SK-N-SH (cell line): ENCODE measurements at regions not wholly inside any gene's neighbourhood (a gene's known extent, or its start where the extent isn't known, plus 50 kb on each side); places are given as distances from the start of the nearest gene placed in this dataset.

ENCODE experiments used
- EP300 ChIP-seq, 2 experiments: IDR thresholded peaks; 2 replicates each; pipeline versions ENCODE4 v1.4.0 to v1.6.1; 2012; ENCODE audit warnings: borderline replicate concordance in 1 of 2, low read depth in 1 of 2, low read length in 1 of 2
- EZH2phosphoT487 ChIP-seq: fragments of 200-600 bp; sonication (generic); IDR thresholded peaks from 2 replicates; pipeline ENCODE4 v1.6.1; 2017; ENCODE audit warnings: low read depth, mixed run types, mild to moderate bottlenecking, antibody characterized with exemption, moderate library complexity, borderline replicate concordance
- MXI1 ChIP-seq: IDR thresholded peaks from 2 replicates; pipeline ENCODE4 v1.6.1; 2012; ENCODE audit warnings: mild to moderate bottlenecking, low read depth, low read length, improper control_type of control experiment
- RCOR1 ChIP-seq: fragments of 150-350 bp; IDR thresholded peaks from 2 replicates; pipeline ENCODE4 v1.6.1; 2017; ENCODE audit warnings: antibody characterized with exemption, low read length
- TAF1 ChIP-seq: IDR thresholded peaks from 2 replicates; pipeline ENCODE4 v1.6.1; 2012; ENCODE audit warnings: low read depth, mild to moderate bottlenecking, low read length, moderate library complexity, borderline replicate concordance
- TCF12 ChIP-seq: IDR thresholded peaks from 2 replicates; pipeline ENCODE4 v1.4.0; 2012
- TF ChIP-seq, protein P1 (sequence below): fragments of 200-600 bp; sonication (generic); IDR thresholded peaks from 2 replicates; pipeline ENCODE4 v1.6.1; 2017; ENCODE audit warnings: antibody characterized with exemption, mild to moderate bottlenecking, moderate library complexity
- TF ChIP-seq, protein P2 (sequence below): IDR thresholded peaks from 2 replicates; pipeline ENCODE4; 2012
- TF ChIP-seq, protein P3 (sequence below): IDR thresholded peaks from 2 replicates; pipeline ENCODE4 v1.4.0; 2012; ENCODE audit warnings: low read depth

DNA sequence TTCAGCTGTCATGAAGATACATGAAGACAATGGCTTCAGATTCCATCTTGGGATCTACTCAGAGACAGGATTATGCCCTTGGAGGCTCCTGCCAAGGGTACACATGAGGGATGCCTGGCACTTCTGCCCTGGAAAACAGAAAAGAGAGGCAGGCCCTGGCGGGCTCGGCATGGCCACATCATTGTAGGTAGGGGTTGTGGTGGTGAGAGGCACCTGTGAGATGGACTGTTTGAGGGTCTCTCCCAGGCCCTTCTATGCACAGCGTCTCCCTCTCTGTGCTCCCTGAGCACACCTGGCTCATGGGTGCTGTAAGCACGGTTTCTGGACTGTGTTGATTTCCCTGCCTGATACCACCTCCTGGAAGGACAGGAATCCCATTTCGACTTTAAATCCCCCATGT lies 304.3 kb downstream of the GLRX3 start:
- TF ChIP-seq, protein P1, sequence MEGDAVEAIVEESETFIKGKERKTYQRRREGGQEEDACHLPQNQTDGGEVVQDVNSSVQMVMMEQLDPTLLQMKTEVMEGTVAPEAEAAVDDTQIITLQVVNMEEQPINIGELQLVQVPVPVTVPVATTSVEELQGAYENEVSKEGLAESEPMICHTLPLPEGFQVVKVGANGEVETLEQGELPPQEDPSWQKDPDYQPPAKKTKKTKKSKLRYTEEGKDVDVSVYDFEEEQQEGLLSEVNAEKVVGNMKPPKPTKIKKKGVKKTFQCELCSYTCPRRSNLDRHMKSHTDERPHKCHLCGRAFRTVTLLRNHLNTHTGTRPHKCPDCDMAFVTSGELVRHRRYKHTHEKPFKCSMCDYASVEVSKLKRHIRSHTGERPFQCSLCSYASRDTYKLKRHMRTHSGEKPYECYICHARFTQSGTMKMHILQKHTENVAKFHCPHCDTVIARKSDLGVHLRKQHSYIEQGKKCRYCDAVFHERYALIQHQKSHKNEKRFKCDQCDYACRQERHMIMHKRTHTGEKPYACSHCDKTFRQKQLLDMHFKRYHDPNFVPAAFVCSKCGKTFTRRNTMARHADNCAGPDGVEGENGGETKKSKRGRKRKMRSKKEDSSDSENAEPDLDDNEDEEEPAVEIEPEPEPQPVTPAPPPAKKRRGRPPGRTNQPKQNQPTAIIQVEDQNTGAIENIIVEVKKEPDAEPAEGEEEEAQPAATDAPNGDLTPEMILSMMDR: no peak
- TF ChIP-seq, protein P2, sequence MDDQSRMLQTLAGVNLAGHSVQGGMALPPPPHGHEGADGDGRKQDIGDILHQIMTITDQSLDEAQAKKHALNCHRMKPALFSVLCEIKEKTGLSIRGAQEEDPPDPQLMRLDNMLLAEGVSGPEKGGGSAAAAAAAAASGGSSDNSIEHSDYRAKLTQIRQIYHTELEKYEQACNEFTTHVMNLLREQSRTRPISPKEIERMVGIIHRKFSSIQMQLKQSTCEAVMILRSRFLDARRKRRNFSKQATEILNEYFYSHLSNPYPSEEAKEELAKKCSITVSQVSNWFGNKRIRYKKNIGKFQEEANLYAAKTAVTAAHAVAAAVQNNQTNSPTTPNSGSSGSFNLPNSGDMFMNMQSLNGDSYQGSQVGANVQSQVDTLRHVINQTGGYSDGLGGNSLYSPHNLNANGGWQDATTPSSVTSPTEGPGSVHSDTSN: no peak
- TF ChIP-seq RCOR1 (no peak), MXI1 (no peak), TCF12 (no peak), EP300 (IDR thresholded peaks at IDR 0.05; ENCODE audit: borderline replicate concordance in 1 of 2, low read depth in 1 of 2, low read length in 1 of 2) (no peak), TAF1 (no peak), EZH2phosphoT487 (no peak)
- TF ChIP-seq, protein P3, sequence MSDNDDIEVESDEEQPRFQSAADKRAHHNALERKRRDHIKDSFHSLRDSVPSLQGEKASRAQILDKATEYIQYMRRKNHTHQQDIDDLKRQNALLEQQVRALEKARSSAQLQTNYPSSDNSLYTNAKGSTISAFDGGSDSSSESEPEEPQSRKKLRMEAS: no peak
